ENCODE measurements at regions not wholly inside any gene's neighbourhood (a gene's known extent, or its start where the extent isn't known, plus 50 kb on each side); places are given as distances from the start of the nearest gene placed in this dataset.

GRCh38 chr1:90823686-90824085 is 106.6 kb upstream of the BARHL2 start:
- intact Hi-C loops (cut with micrococcal nuclease), result no loop called here
- Mint-ChIP-seq H3K27me3 (ENCODE audit: low read depth in 2 of 2) (peaks cover 44 to 52% of the 10 kb centered on the region in 2 donors), H3K4me3 (no peak overlapping the region), H3K36me3 (no peaks in the 10 kb centered on the region), H3K9me3 (no peaks in the 10 kb centered on the region), H3K4me1 (no peaks in the 10 kb centered on the region), H3K27ac (no peak overlapping the region)
- H3K36me3 ChIP-seq (ENCODE audit: control insufficient read depth, insufficient read depth, low read length), result no peaks in the 10 kb centered on the region
- 75% methylated on average over 2 of the region's 3 CpGs for WGBS (ENCODE audit: insufficient coverage)
- H3K27me3 ChIP-seq (ENCODE audit: control insufficient read depth, insufficient read depth, low read length), result peaks cover 13% of the 10 kb centered on the region
- H3K4me1 ChIP-seq (ENCODE audit: control insufficient read depth, insufficient read depth, low read length), result no peaks in the 10 kb centered on the region
- H3K27ac ChIP-seq (ENCODE audit: low read length), result no peak overlapping the region
- H3K9me3 ChIP-seq (ENCODE audit: control insufficient read depth, insufficient read depth, low read length), result no peaks in the 10 kb centered on the region
- no peak for ATAC-seq
- no peak for TF ChIP-seq CTCF (IDR thresholded peaks at IDR 0.05)
- no peak overlapping the region for H3K4me3 ChIP-seq (ENCODE audit: low read length)
- no peak for DNase-seq

GRCh38 chr1:90821788-90822359 is 104.8 kb upstream of the BARHL2 start:
- Mint-ChIP-seq H3K36me3 (no peaks in the 10 kb centered on the region), H3K4me3 (no peak overlapping the region), H3K9me3 (no peaks in the 10 kb centered on the region), H3K4me1 (no peaks in the 10 kb centered on the region), H3K27ac (no peak overlapping the region), H3K27me3 (ENCODE audit: low read depth in 2 of 2) (peaks cover 39 to 46% of the 10 kb centered on the region in 2 donors)
- intact Hi-C loops (cut with micrococcal nuclease), result no loop called here
- ATAC-seq (no peak), DNase-seq (no peak)
- H3K36me3 ChIP-seq (ENCODE audit: control insufficient read depth, insufficient read depth, low read length), result no peaks in the 10 kb centered on the region
- no peak overlapping the region for H3K27ac ChIP-seq (ENCODE audit: low read length)
- no peaks in the 10 kb centered on the region for H3K9me3 ChIP-seq (ENCODE audit: control insufficient read depth, insufficient read depth, low read length)
- no peak overlapping the region for H3K4me3 ChIP-seq (ENCODE audit: low read length)
- peaks cover 10% of the 10 kb centered on the region for H3K27me3 ChIP-seq (ENCODE audit: control insufficient read depth, insufficient read depth, low read length)
- no peak for TF ChIP-seq CTCF (IDR thresholded peaks at IDR 0.05)
- no peaks in the 10 kb centered on the region for H3K4me1 ChIP-seq (ENCODE audit: control insufficient read depth, insufficient read depth, low read length)
- WGBS (ENCODE audit: insufficient coverage), result 87% methylated on average over 5 of the region's 5 CpGs

- WGBS (ENCODE audit: insufficient coverage), result 78% methylated on average over 5 of the region's 5 CpGs
- Mint-ChIP-seq H3K4me1 (no peaks in the 10 kb centered on the region), H3K4me3 (no peak overlapping the region), H3K27me3 (ENCODE audit: low read depth in 2 of 2) (peaks cover 37 to 45% of the 10 kb centered on the region in 2 donors), H3K27ac (no peak overlapping the region), H3K36me3 (no peaks in the 10 kb centered on the region), H3K9me3 (no peaks in the 10 kb centered on the region)
- H3K27ac ChIP-seq (ENCODE audit: low read length), result no peak overlapping the region
- DNase-seq (no peak), ATAC-seq (no peak)
- no peaks in the 10 kb centered on the region for H3K9me3 ChIP-seq (ENCODE audit: control insufficient read depth, insufficient read depth, low read length)
- no peak for TF ChIP-seq CTCF (IDR thresholded peaks at IDR 0.05)
- H3K4me1 ChIP-seq (ENCODE audit: control insufficient read depth, insufficient read depth, low read length), result no peaks in the 10 kb centered on the region
- H3K27me3 ChIP-seq (ENCODE audit: control insufficient read depth, insufficient read depth, low read length), result peaks cover 10% of the 10 kb centered on the region
- H3K36me3 ChIP-seq (ENCODE audit: control insufficient read depth, insufficient read depth, low read length), result no peaks in the 10 kb centered on the region
- no peak overlapping the region for H3K4me3 ChIP-seq (ENCODE audit: low read length)
- intact Hi-C loops (cut with micrococcal nuclease), result no loop called here
Observed at GRCh38 chr1:90821152-90821787, 104.2 kb upstream of the BARHL2 start.

GRCh38 chr1:90820745-90821144 is 103.6 kb upstream of the BARHL2 start:
- Mint-ChIP-seq H3K27me3 (ENCODE audit: low read depth in 2 of 2) (peaks cover 39 to 49% of the 10 kb centered on the region in 2 donors), H3K27ac (no peak overlapping the region), H3K4me3 (no peak overlapping the region), H3K4me1 (no peaks in the 10 kb centered on the region), H3K9me3 (no peaks in the 10 kb centered on the region), H3K36me3 (no peaks in the 10 kb centered on the region)
- DNase-seq (no peak), ATAC-seq (no peak)
- no peaks in the 10 kb centered on the region for H3K36me3 ChIP-seq (ENCODE audit: control insufficient read depth, insufficient read depth, low read length)
- TF ChIP-seq CTCF (IDR thresholded peaks at IDR 0.05), result no peak
- intact Hi-C loops (cut with micrococcal nuclease), result no loop called here
- no peak overlapping the region for H3K4me3 ChIP-seq (ENCODE audit: low read length)
- no peak overlapping the region for H3K27ac ChIP-seq (ENCODE audit: low read length)
- H3K27me3 ChIP-seq (ENCODE audit: control insufficient read depth, insufficient read depth, low read length), result peaks cover 10% of the 10 kb centered on the region
- 95% methylated on average over 2 of the region's 2 CpGs for WGBS (ENCODE audit: insufficient coverage)
- no peaks in the 10 kb centered on the region for H3K4me1 ChIP-seq (ENCODE audit: control insufficient read depth, insufficient read depth, low read length)
- H3K9me3 ChIP-seq (ENCODE audit: control insufficient read depth, insufficient read depth, low read length), result no peaks in the 10 kb centered on the region

Measured in natural killer cell (primary cell).